Neural progenitor cell (in vitro differentiated cells): ENCODE measurements at regions not wholly inside any gene's neighbourhood (a gene's known extent, or its start where the extent isn't known, plus 50 kb on each side); places are given as distances from the start of the nearest gene placed in this dataset.

Experiments
- DNase-seq: peaks from one replicate; pipeline ENCODE4 v3.0.0-alpha.2; 2016; ENCODE audit warnings: low spot score
- H2AFZ ChIP-seq: fragments of 200-600 bp; sonication (generic); replicated peaks from 2 replicates; pipeline ENCODE4 v1.6.1; 2016; ENCODE audit warnings: antibody characterized with exemption
- H3F3A ChIP-seq: fragments of 200-600 bp; sonication (generic); 2 replicates; pipeline ENCODE4 v1.6.1; 2016; ENCODE audit warnings: antibody characterized with exemption, low read depth
- H3K27ac ChIP-seq: fragments of 200-600 bp; sonication (generic); 2 replicates; pipeline ENCODE4 v1.5.1; 2016; ENCODE audit warnings: mild to moderate bottlenecking
- H3K27me3 ChIP-seq: fragments of 200-600 bp; sonication (generic); 2 replicates; pipeline ENCODE4 v1.6.1; 2016; ENCODE audit warnings: mild to moderate bottlenecking, moderate library complexity
- H3K36me3 ChIP-seq: fragments of 200-600 bp; sonication (generic); 2 replicates; pipeline ENCODE4 v1.5.1; 2016
- H3K4me1 ChIP-seq: fragments of 200-600 bp; sonication (generic); 2 replicates; pipeline ENCODE4 v1.6.1; 2016; ENCODE audit warnings: mixed run types
- H3K4me2 ChIP-seq: fragments of 200-600 bp; sonication (generic); 2 replicates; pipeline ENCODE4 v1.6.1; 2016
- H3K4me3 ChIP-seq: fragments of 200-600 bp; sonication (generic); 2 replicates; pipeline ENCODE4 v1.5.1; 2016
- H3K79me2 ChIP-seq: fragments of 200-600 bp; sonication (generic); 2 replicates; pipeline ENCODE4 v1.6.1; 2016; ENCODE audit warnings: low read depth
- H3K9ac ChIP-seq: fragments of 200-600 bp; sonication (generic); 2 replicates; pipeline ENCODE4 v1.6.1; 2016
- H3K9me3 ChIP-seq: fragments of 200-600 bp; sonication (generic); 2 replicates; pipeline ENCODE4 v1.5.1; 2016; ENCODE audit warnings: low read depth
- H4K20me1 ChIP-seq: fragments of 200-600 bp; sonication (generic); 2 replicates; pipeline ENCODE4 v1.6.1; 2016; ENCODE audit warnings: low read depth
- H3K27ac Mint-ChIP-seq: 3 replicates; pipeline ENCODE4 v1.8.0; 2021; ENCODE audit warnings: mixed read lengths
- H3K27me3 Mint-ChIP-seq: 2 replicates; pipeline ENCODE4 v1.8.0; 2022; ENCODE audit warnings: low read depth, mild to moderate bottlenecking, inconsistent platforms, moderate library complexity, mixed read lengths; ENCODE audit not compliant: insufficient read depth
- H3K36me3 Mint-ChIP-seq: 3 replicates; pipeline ENCODE4 v1.8.0; 2021; ENCODE audit warnings: mixed read lengths
- H3K4me1 Mint-ChIP-seq: 3 replicates; pipeline ENCODE4 v1.8.0; 2021; ENCODE audit warnings: mixed read lengths
- H3K4me3 Mint-ChIP-seq: 3 replicates; pipeline ENCODE4 v1.8.0; 2021; ENCODE audit warnings: mild to moderate bottlenecking, moderate library complexity, mixed read lengths
- H3K9me3 Mint-ChIP-seq: 3 replicates; pipeline ENCODE4 v1.8.0; 2020; ENCODE audit warnings: mixed read lengths
- CTCF ChIP-seq: fragments of 200-600 bp; sonication (generic); IDR thresholded peaks from 2 replicates; pipeline ENCODE4 v1.5.1; 2017; ENCODE audit warnings: antibody characterized with exemption, mild to moderate bottlenecking
- EZH2 ChIP-seq: fragments of 200-600 bp; sonication (generic); IDR thresholded peaks from 2 replicates; pipeline ENCODE4 v1.6.1; 2017; ENCODE audit warnings: antibody characterized with exemption, mild to moderate bottlenecking, moderate library complexity
- EZH2phosphoT487 ChIP-seq: fragments of 200-600 bp; sonication (generic); IDR thresholded peaks from 2 replicates; pipeline ENCODE4 v1.6.1; 2017; ENCODE audit warnings: antibody characterized with exemption

- no peak overlapping the region for H3K4me3 ChIP-seq
- H3K4me2 ChIP-seq, result no peak overlapping the region
- no peak for TF ChIP-seq EZH2
- no peaks in the 10 kb centered on the region for H3F3A ChIP-seq
- H2AFZ ChIP-seq, result no peak overlapping the region
- no peak overlapping the region for H3K4me3 Mint-ChIP-seq
- H4K20me1 ChIP-seq, result no peaks in the 10 kb centered on the region
- no peaks in the 10 kb centered on the region for H3K9me3 ChIP-seq
- H3K9ac ChIP-seq, result no peak overlapping the region
- H3K4me1 ChIP-seq, result no peaks in the 10 kb centered on the region
- H3K9me3 Mint-ChIP-seq, result no peaks in the 10 kb centered on the region
- H3K27ac ChIP-seq, result no peak overlapping the region
- H3K27me3 Mint-ChIP-seq, result no peaks in the 10 kb centered on the region
- no peaks in the 10 kb centered on the region for H3K79me2 ChIP-seq
- no peaks in the 10 kb centered on the region for H3K36me3 ChIP-seq
- H3K27me3 ChIP-seq, result no peaks in the 10 kb centered on the region
- DNase-seq, result no peak
- no peak overlapping the region for H3K27ac Mint-ChIP-seq
- peaks cover 31% of the 10 kb centered on the region for H3K36me3 Mint-ChIP-seq
- H3K4me1 Mint-ChIP-seq, result peaks cover 6% of the 10 kb centered on the region
Measured at GRCh38 chr20:3312940-3313682, 74.1 kb upstream of the SLC4A11 start.

- Mint-ChIP-seq H3K4me1 (peaks cover 6% of the 10 kb centered on the region), H3K4me3 (no peak overlapping the region), H3K27ac (no peak overlapping the region), H3K27me3 (no peaks in the 10 kb centered on the region), H3K36me3 (peaks cover 32% of the 10 kb centered on the region), H3K9me3 (no peaks in the 10 kb centered on the region)
- H3K27me3 ChIP-seq, result no peaks in the 10 kb centered on the region
- H3K4me1 ChIP-seq, result no peaks in the 10 kb centered on the region
- H3K36me3 ChIP-seq, result no peaks in the 10 kb centered on the region
- no peaks in the 10 kb centered on the region for H3F3A ChIP-seq
- DNase-seq, result no peak
- H3K4me2 ChIP-seq, result no peak overlapping the region
- H3K27ac ChIP-seq, result no peak overlapping the region
- no peak overlapping the region for H2AFZ ChIP-seq
- TF ChIP-seq EZH2 (no peak), CTCF (no peak), EZH2phosphoT487 (no peak)
- H4K20me1 ChIP-seq, result no peaks in the 10 kb centered on the region
- H3K4me3 ChIP-seq, result no peak overlapping the region
- no peak overlapping the region for H3K9ac ChIP-seq
- no peaks in the 10 kb centered on the region for H3K79me2 ChIP-seq
- no peaks in the 10 kb centered on the region for H3K9me3 ChIP-seq
Measured at GRCh38 chr20:3311623-3312022, 72.6 kb upstream of the SLC4A11 start.

- peaks cover 29% of the 10 kb centered on the region for H3K36me3 Mint-ChIP-seq
- no peaks in the 10 kb centered on the region for H3K4me1 Mint-ChIP-seq
- no peak overlapping the region for H3K27ac Mint-ChIP-seq
- Histone ChIP-seq H3F3A (no peaks in the 10 kb centered on the region), H3K27ac (no peak overlapping the region), H3K9ac (no peak overlapping the region), H3K9me3 (no peaks in the 10 kb centered on the region), H3K36me3 (no peaks in the 10 kb centered on the region), H3K4me1 (no peaks in the 10 kb centered on the region), H3K27me3 (no peaks in the 10 kb centered on the region), H2AFZ (no peak overlapping the region), H3K4me3 (no peak overlapping the region), H4K20me1 (no peaks in the 10 kb centered on the region), H3K4me2 (no peak overlapping the region), H3K79me2 (no peaks in the 10 kb centered on the region)
- no peaks in the 10 kb centered on the region for H3K9me3 Mint-ChIP-seq
- TF ChIP-seq EZH2phosphoT487 (no peak), EZH2 (no peak), CTCF (no peak)
- H3K4me3 Mint-ChIP-seq, result no peak overlapping the region
- H3K27me3 Mint-ChIP-seq, result no peaks in the 10 kb centered on the region
- DNase-seq, result no peak
Measured at GRCh38 chr20:3309226-3309625, 70.2 kb upstream of the SLC4A11 start.

- Histone ChIP-seq H3F3A (no peaks in the 10 kb centered on the region), H3K9ac (no peak overlapping the region), H3K27me3 (no peaks in the 10 kb centered on the region), H3K4me2 (no peak overlapping the region), H3K4me1 (no peaks in the 10 kb centered on the region), H3K9me3 (no peaks in the 10 kb centered on the region), H3K4me3 (no peak overlapping the region), H2AFZ (no peak overlapping the region), H3K79me2 (no peaks in the 10 kb centered on the region), H3K27ac (no peak overlapping the region), H4K20me1 (no peaks in the 10 kb centered on the region), H3K36me3 (no peaks in the 10 kb centered on the region)
- Mint-ChIP-seq H3K4me3 (no peak overlapping the region), H3K9me3 (no peaks in the 10 kb centered on the region), H3K27me3 (no peaks in the 10 kb centered on the region), H3K36me3 (peaks cover 27% of the 10 kb centered on the region), H3K27ac (no peak overlapping the region), H3K4me1 (no peaks in the 10 kb centered on the region)
- TF ChIP-seq EZH2 (no peak), EZH2phosphoT487 (no peak)
- DNase-seq, result no peak
Measured at GRCh38 chr20:3307725-3308124, 68.7 kb upstream of the SLC4A11 start.
